GM13977 (cell line): ENCODE measurements at regions not wholly inside any gene's neighbourhood (a gene's known extent, or its start where the extent isn't known, plus 50 kb on each side); places are given as distances from the start of the nearest gene placed in this dataset.
"Not testable (repeated sequence)": the region's sequence is repeated elsewhere in the genome, so short reads cannot be mapped to it uniquely, and the experiment has no call there.

Source experiments
- DNase-seq: peaks from one replicate; pipeline ENCODE4 v3.0.0; 2012; ENCODE audit warnings: low spot score
- in situ Hi-C: fragments of 300-500 bp; cut with MboI; formaldehyde crosslinking; loops from one replicate; pipeline ENCODE4 v1.12.0; 2022; ENCODE audit warnings: low sequenced_read_pairs, low pct_unique_long_range_greater_than_20kb, mixed read lengths, inconsistent platforms; ENCODE audit not compliant: unreplicated experiment
- TF ChIP-seq, protein P1 (sequence below): IDR thresholded peaks from 2 replicates; pipeline ENCODE4 v1.5.1; 2012; ENCODE audit warnings: mild to moderate bottlenecking, control low read depth; ENCODE audit not compliant: insufficient read depth; ENCODE audit errors: extremely low read depth, missing control alignments

DNA sequence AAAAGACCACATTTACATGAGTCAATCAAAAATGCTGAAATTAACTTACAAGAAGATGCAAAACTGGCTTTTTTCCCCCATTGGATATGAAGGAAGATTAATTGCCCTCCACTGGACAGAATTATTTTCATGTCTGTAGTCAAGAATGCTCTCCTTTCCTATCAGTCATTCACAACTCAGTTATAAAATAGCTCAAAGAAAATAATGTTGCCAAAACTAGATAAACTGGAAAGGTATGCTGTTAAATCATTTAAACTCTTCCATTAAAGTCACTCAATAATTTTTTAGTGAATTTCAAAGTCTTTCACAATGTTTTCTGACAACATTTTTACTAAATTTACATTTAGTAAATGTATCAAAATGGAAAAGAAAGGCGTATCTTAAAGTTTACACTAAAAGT is 384.5 kb downstream of the HGF start:
- in situ Hi-C loops, result no loop called here
- TF ChIP-seq, protein P1, sequence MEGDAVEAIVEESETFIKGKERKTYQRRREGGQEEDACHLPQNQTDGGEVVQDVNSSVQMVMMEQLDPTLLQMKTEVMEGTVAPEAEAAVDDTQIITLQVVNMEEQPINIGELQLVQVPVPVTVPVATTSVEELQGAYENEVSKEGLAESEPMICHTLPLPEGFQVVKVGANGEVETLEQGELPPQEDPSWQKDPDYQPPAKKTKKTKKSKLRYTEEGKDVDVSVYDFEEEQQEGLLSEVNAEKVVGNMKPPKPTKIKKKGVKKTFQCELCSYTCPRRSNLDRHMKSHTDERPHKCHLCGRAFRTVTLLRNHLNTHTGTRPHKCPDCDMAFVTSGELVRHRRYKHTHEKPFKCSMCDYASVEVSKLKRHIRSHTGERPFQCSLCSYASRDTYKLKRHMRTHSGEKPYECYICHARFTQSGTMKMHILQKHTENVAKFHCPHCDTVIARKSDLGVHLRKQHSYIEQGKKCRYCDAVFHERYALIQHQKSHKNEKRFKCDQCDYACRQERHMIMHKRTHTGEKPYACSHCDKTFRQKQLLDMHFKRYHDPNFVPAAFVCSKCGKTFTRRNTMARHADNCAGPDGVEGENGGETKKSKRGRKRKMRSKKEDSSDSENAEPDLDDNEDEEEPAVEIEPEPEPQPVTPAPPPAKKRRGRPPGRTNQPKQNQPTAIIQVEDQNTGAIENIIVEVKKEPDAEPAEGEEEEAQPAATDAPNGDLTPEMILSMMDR, result no peak
- no peak for DNase-seq

DNA sequence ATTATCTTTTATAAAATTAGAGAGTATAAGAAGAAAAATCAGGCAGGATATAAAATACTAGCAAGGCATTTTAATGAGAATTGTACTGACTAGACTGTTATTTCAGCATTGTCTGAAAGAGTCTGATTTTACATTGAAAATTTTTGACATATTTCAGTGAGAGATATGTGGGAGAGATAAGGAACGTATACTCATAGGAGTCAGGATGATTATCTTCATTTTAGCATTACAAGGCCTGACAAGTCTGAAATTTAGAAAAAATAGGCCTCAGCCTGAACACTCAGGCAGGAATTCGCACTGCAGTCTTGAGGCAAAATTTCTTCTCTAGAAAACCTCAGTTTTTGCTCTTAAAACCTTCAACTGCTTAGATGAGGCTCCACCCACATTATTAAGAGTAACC is 386.0 kb downstream of the HGF start:
- DNase-seq, result no peak
- in situ Hi-C loops, result no loop called here

DNA sequence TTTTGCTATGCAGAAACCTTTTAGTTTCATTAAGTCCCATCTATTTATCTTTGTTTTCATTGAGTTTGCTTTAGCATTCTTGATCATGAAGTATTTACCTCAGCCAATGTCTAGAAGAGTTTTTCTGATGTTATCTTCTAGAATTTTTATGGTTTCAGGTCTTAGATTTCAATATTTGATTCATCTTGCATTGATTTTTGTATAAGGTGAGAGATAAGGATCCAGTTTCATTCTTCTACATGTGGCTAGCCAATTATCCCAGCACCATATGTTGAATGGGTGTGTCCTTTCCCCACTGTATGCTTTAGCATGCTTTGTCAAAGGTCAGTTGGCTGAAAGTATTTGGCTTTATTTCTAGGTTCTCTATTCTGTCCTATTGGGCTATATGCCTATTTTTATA is 395.2 kb downstream of the HGF start:
- DNase-seq, in situ Hi-C loops: not testable (repeated sequence)

More for the DNA sequence above, 386.0 kb downstream of the HGF start:
- TF ChIP-seq, protein P1, result no peak

DNA sequence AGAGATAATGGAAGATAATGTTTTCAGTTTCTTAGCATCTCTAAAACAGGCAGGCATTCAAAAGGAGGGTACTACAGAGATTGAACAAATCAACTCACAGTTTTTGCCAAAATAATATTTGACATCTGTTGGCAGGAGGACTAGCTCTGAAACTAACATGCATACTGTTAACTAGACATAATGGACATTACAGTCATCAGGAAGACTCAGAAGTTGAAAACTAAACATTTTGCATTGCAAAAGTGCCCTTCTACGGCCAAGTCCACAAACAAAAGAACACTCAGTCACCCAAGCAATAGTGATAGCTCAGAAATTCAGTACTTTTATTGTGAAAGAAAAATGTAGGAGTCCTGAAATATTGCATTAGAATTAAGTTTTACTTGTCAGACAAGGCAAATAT is 399.0 kb downstream of the HGF start:
- no peak for DNase-seq
- TF ChIP-seq, protein P1, result no peak
- in situ Hi-C loops, result no loop called here

DNA sequence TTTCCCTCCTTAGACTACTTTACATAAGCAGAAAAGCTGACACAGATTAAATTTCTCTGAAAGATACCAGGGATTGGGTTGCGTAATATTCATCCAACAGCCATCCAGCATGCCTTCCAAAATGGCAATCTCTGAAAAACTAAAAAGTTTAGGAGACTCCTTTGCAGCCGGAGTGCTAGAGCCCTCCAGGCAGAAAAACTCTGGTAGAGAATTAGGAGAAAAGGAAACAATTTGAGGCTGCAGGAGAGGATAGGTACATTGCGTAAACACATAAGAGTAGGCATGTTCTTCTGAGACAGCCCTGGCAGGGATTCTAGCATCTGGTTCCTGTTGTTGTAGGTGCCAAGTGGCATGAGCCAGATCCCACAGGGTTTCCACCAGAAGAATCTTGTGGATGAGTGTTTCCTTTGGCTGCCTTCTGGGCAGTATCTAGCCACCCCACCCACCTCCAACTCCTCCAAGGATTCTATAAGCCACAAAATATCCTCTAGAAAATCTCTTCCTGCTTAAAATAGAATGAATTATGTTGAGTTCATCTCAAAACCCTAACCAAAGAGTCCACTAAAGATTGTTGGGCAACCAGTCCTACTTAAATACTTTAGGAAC is 402.4 kb downstream of the HGF start:
- in situ Hi-C loops, result no loop called here
- no peak for DNase-seq
- TF ChIP-seq, protein P1, result no peak

DNA sequence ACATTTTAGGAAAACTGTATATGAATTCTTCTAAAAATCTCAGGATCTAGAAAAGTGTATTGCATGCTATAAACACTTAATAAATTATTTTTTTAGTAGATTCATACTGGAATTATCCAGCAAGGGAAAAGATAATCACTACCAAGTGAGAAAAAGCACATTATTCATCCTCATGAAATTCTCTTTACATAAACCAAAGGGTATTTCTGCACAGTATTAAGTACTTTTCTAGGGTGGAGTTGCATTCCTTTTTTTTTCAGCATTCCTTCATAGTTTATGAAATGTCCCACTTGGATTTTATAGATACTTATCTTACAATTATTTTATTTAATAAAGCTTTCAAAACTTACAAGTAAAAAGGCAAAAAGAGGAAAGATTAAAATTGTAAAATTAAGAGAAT is 403.3 kb downstream of the HGF start:
- in situ Hi-C loops, result no loop called here
- TF ChIP-seq, protein P1, result no peak

DNA sequence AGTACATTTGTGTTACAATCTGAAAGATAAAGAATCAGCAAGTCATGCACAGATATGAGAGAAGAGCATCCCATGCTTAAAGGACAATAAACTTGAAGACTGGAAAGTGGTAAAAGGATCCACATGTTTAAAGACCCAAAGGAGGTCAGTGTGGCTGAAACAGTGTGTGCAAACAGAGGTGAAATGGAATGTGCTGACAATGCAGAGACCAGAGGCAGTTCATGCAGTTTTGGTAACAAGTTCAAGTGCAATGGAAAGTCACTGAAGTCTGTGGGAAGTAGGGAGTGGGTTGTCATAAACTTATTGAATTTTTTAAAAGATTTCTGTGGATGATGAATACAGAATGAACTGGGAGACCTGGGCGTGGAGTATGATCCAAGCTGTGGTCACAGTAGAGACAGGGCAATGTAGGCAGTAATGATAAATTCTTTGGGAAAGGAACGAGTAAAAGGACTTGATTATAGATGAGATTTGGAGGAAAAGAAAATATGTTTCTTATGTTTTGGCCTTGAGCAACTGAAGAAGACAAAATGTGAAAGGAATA is 408.0 kb downstream of the HGF start:
- TF ChIP-seq, protein P1, result no peak
- in situ Hi-C loops, result no loop called here
- no peak for DNase-seq

More for the DNA sequence above, 403.3 kb downstream of the HGF start:
- no peak for DNase-seq
